Stimulated activated CD8-positive, alpha-beta memory T cell treated with anti-CD3 and anti-CD28 coated beads, Interleukin-15, amount 100 ng/mL, for 1 hour (primary cell): ENCODE measurements at regions not wholly inside any gene's neighbourhood (a gene's known extent, or its start where the extent isn't known, plus 50 kb on each side); places are given as distances from the start of the nearest gene placed in this dataset.

Experiments used
- DNase-seq: peaks from one replicate; pipeline ENCODE4 v3.0.0-alpha.2; 2020; ENCODE audit warnings: low read depth

- DNase-seq, result no peak
Observed at GRCh38 chr21:18191139-18191538, 53.5 kb upstream of the CHODL start.

GRCh38 chr21:18178509-18178908, 66.1 kb upstream of the CHODL start:
- no peak for DNase-seq

GRCh38 chr21:18174370-18174769, 70.3 kb upstream of the CHODL start:
- DNase-seq, result no peak

- DNase-seq, result no peak
Observed at GRCh38 chr21:18170829-18171228, 73.8 kb upstream of the CHODL start.

GRCh38 chr21:18170221-18170620, 74.4 kb upstream of the CHODL start:
- DNase-seq, result no peak

DNA sequence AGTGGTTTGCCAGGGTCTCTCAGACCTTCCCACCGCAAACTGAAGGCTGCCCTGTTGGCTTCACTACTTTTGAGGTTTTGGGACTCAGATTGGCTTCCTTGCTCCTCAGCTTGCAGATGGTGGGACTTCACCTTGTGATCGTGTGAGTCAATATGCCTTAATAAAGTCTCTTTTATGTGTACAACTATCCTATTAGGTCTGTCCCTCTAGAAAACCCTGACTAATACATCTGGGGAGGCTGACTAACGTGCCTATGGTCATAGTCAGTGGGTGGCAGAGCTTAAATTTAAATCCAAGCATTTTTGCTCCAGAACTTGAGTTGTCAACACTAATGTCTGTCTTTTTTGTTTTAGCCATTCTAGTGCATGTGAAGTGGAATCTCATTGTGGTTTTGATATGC, 76.5 kb upstream of the CHODL start:
- no peak for DNase-seq

DNA sequence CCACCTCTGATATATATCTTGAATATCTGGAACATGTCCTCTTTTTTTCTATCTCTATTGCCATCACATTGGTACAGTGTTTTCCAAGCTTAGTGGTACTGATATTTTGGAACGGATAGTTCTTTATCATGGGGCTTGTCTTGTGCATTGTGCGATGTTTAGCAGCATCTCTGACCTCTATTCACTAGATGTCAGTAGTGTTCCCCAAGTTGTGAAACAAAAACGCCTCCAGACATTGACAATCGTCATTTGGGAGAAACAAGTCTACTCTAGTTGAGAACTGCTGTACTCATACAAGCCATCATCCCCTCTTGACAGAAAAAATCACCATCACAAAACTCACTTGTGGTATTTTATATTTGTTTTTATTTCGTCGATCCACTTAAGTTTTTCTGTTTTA, 79.7 kb upstream of the CHODL start:
- no peak for DNase-seq

DNA sequence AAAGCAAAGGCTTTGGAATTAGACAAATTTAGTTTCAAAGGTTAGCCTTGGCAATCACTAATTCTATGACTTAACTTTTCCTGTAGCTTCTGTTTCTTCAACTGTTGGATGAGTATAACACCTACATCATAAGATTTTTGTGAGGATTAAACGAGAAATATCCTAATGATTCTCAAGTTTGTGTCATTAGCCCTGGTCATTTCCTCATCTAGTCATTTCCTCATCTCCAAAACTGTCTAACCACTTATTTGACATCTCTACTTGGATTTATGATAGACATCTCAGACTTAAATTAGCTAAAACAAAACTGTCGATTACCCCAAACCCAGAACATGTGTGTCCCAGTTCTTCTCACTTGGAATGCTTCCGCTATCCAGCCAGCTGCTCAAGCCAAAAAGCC, 80.2 kb upstream of the CHODL start:
- DNase-seq, result no peak

GRCh38 chr21:18163956-18164355, 80.7 kb upstream of the CHODL start:
- no peak for DNase-seq

DNA sequence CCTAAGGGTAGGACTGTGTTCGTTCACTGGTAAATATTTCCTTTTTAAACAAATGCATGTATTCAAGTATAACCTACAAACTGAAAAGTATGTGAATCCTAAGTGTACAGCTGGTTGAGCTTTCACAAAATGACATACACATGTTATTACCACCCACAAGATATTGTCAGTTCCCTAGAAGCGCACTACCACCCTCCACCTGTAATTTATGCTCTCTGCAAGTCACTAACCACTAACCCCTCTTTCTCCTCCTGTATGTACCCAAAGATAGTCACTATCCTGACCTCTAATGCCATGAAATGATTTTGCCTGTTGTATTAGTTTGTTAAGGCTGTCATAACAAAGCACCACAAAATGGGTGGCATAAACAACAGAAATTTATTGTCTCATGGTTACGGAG, 82.8 kb upstream of the CHODL start:
- DNase-seq, result no peak

GRCh38 chr21:18157406-18157805, 87.2 kb upstream of the CHODL start:
- no peak for DNase-seq

- no peak for DNase-seq
Observed at GRCh38 chr21:18155508-18156193, 89.0 kb upstream of the CHODL start.

DNA sequence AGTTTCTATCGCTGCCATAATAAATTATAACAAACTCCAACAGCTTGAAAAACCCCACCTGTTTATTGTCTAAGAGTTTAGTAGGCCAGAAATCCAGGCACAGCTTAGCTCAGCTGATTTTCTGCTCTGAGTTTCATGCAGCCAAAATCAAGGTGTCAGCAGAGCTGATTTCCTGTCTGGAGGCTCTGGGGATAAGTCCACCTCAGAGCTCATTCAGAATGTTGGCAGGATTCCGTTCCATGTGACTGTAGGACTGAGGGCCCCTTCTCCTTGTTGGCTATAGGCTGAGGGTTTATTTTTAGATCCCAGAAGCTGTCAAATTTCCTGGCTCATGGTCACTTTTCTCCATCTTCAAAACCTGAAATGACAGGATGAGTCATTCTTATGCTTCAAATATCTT, 91.6 kb upstream of the CHODL start:
- no peak for DNase-seq

- no peak for DNase-seq
Observed at GRCh38 chr21:18152371-18152770, 92.3 kb upstream of the CHODL start.

DNA sequence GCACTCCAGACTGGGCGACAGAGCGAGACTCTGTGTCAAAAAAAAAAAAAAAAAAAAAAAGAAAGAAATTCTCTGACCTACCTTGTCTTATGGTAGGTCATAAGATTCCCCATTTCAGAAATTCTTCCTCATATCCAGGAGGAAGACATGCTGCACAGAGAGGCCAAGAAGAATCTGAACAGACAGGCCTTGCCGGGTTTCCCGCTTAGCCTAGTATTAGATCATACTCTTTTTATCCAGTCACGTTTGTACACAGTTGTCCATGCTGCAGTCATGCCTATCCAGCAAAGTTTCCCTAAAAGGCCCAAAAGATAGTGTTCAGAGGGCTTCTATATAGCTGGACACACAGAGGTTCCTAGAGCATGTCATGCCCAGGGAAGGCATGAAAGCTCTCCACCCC, 93.6 kb upstream of the CHODL start:
- no peak for DNase-seq

DNA sequence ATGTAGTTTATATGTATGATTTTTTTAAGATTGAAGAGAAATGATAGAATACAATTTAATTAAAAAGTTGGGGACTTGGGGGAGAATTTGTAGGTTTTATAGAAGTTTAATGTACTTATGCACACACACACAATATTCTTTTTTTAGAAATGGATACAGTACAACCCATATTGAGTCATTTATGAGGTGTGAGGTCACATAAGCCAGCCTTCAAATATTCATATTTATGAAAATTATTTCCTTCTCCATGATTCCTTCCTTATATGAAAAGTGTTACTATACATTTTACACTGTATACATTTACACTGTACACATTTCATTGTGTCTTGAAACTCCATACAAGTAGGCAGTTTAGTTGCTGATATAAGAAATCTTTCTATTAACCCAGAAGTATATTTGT, 96.2 kb upstream of the CHODL start:
- no peak for DNase-seq

DNA sequence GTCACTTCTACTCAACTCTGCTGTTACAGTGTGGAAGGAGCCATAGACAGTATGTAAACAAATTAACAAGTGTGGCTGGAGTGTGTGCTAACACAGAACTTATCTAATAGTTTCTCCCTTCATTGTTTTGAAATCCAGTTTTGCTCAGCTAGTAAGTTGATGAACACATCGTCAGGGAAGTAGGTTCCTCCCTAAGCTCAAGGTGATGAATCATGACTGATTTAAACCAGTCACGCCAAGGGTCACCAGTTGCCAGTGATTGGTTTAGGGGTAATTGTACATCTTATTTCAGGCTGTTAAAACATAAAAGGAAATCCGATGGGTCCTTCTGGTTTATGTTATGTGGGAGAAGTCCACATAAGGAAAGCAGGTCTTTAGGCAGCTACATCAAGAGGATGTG, 97.0 kb upstream of the CHODL start:
- no peak for DNase-seq

DNA sequence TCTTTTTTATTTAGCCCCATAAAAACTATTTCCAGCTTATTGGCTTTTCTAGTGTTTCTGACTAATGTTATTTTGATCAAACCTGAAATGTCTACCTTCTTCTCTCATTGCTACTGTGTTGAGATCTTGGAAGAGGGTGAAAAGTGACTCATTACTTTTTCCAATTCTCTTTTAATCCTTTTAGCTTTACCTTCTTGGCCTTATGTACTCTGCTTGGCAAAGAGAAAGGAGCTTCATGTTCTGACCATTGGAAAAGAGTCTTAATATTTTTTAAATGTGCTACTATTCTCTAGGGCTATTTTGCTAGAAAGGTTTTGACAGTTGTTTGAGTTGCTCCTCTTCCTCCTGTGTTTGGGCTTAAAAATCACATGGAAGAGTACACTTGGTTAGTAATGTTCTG, 97.8 kb upstream of the CHODL start:
- DNase-seq, result no peak

- no peak for DNase-seq
Observed at GRCh38 chr21:18144339-18144738, 100.3 kb upstream of the CHODL start.

DNA sequence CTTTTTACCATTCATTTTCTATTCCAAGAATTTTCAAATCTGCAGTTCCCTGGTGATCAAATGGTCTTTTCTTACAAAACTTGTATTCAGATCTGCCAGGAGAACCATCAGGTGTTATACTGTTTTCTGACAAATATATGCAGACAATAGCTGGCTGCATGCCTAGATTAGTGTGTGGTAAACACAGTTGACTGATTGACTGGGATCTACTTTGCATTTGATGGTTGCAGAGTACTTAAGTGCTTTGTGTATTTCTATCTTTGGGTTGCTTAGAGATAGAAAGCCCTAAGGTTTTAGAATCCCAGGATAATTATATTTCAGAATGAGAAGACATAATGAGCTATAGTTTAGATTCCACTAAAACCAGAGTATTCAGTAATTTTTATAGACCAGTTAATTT, 102.0 kb upstream of the CHODL start:
- DNase-seq, result no peak

DNA sequence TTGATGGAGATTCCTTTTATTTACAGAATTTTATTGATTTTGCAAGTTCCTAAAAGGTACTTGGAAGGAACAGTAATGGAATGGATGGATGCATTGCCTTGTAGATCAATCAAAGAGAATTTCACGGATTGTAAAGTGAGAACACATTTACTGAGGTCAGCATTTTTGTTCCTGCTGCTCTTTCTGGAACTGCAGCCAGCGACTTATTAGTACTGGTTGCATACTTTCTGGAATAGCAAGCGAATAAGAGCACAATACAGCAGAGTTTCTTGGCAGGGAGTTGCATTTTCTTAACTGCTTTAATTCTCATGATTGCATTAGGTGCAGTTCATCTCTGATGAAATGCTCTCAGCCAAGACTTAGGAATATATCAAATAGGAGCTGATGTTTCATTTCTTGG, 106.1 kb upstream of the CHODL start:
- DNase-seq, result no peak

DNA sequence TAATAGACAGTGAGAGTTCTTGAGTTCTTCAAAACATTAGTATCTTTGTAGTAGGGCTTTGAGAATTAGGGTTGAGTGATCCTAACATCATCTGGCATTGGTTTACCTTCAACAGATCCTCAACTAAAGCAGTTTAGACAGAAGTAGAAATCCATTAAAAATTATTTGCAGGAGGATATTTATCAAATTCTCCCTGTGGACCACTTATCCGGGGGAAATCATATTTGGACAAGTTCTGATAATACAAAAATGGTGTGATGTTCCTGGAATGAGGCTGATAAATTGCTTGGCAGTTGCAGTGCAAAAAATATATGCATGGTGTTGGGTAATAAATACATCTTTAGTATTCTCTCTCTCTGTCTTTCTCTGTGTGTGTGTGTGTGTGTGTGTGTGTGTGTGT, 115.1 kb upstream of the CHODL start:
- DNase-seq, result no peak

DNA sequence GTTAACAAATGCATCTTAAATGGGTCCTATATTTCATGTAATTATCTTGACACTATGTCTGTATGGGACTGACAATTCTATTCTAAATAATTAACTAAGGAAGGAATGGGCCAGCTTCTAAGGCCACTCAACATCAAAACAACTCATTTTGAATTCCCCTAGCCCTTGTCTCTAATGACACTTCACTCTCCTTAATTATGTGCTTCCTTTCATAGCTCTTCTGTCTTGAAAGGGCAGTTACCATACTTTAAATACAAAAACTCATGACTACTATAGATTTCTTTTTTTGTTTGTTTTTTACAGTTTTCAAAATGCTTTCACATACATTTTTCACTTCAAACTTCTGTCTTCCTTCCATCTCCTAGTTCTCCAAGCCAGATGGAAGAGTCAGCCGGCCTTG, 126.1 kb upstream of the CHODL start:
- no peak for DNase-seq

DNA sequence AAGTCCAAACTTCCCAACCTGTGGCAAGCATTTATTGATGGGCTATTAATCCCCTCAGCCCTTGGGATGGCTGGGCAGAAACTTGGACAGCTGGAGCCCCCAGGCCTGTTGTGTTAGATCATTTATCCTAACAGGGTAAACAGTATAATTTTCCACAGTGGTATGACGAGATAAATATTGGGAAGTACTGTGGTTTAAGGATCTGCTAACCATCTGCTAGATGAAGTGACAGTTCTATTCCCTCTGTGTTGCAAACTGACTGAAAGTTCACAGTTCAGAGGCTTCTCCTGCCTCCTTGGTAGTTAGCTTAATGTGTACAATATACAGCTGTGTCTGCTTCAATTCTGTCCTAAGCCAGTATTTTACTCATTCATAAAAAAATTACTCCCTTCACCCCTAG, 127.5 kb upstream of the CHODL start:
- DNase-seq, result no peak

GRCh38 chr21:18114810-18115209, 129.8 kb upstream of the CHODL start:
- no peak for DNase-seq
